ENCODE measurements at regions not wholly inside any gene's neighbourhood (a gene's known extent, or its start where the extent isn't known, plus 50 kb on each side); places are given as distances from the start of the nearest gene placed in this dataset.

DNA sequence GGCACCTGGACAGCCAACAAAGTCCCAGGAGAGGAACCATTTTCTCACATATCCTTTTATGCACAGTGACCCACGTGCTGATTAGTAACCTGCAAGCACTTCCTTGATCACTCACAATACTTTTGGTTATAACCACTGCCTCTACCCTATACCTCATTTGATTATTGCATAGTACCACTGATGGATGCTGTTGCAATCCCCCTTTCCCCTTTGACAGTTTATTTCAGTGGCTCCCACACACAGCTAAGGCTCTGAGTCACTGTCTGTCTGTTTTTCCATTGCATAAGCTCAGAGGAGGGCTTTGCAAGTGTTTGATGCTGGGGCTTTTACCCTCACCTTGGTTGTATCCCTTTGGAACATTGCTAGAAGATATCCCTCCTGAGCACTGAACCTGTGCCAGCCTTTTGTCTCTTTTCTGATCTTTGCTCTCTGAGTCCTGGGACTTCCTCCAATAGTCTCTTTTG lies 101.7 kb upstream of the RBBP8 start:
- TF ChIP-seq, protein P1, sequence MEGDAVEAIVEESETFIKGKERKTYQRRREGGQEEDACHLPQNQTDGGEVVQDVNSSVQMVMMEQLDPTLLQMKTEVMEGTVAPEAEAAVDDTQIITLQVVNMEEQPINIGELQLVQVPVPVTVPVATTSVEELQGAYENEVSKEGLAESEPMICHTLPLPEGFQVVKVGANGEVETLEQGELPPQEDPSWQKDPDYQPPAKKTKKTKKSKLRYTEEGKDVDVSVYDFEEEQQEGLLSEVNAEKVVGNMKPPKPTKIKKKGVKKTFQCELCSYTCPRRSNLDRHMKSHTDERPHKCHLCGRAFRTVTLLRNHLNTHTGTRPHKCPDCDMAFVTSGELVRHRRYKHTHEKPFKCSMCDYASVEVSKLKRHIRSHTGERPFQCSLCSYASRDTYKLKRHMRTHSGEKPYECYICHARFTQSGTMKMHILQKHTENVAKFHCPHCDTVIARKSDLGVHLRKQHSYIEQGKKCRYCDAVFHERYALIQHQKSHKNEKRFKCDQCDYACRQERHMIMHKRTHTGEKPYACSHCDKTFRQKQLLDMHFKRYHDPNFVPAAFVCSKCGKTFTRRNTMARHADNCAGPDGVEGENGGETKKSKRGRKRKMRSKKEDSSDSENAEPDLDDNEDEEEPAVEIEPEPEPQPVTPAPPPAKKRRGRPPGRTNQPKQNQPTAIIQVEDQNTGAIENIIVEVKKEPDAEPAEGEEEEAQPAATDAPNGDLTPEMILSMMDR (IDR thresholded peaks at IDR 0.05) = no peak
- TF ChIP-seq POLR2A (IDR thresholded peaks at IDR 0.05) = no peak

Data from esophagus squamous epithelium (tissue), 4 donors.